Tibial nerve (tissue), 4 donors: ENCODE measurements at regions not wholly inside any gene's neighbourhood (a gene's known extent, or its start where the extent isn't known, plus 50 kb on each side); places are given as distances from the start of the nearest gene placed in this dataset.

Experiments used
- CTCF ChIP-seq, 5 experiments: fragments of 200-600 bp in 3 of 5; fragments of 450-650 bp in 2 of 5; sonication (generic) in 3 of 5; IDR thresholded peaks; one replicate each; pipeline ENCODE4 v1.5.1; 2016 to 2019; ENCODE audit warnings: antibody characterized with exemption in 5 of 5, mild to moderate bottlenecking in 3 of 5, moderate library complexity in 2 of 5
- EP300 ChIP-seq, 2 donors: sonication (generic); formaldehyde crosslinking; IDR thresholded peaks; one replicate each; pipeline ENCODE4 v1.6.1; 2017; ENCODE audit warnings: antibody characterized with exemption in 2 of 2, mild to moderate bottlenecking in 1 of 2
- POLR2A ChIP-seq, 2 donors: fragments of 450-650 bp; IDR thresholded peaks; one replicate each; pipeline ENCODE4 v1.6.1; 2017; ENCODE audit warnings: antibody characterized with exemption in 2 of 2, mild to moderate bottlenecking in 2 of 2, moderate library complexity in 2 of 2

DNA sequence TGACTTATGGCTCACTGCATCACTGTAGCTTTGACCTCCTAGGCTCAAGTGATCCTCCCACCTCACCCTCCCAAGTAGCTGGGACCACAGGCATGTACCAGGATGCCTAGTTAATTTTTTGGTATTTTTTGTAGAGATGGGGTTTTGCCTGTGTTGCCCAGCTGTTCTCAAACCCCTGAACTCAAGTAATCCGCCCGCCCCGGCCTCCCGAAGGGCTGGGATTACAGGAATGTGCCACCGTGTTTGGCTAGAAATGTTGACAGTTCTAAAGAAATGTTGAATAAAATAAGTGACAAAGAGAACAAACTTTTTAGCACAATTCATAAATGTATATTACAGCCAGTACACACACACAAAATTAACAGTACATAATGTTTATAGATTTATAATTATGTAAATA lies 1586.1 kb downstream of the NCAM2 start:
- TF ChIP-seq EP300 (IDR thresholded peaks at IDR 0.05): no peak
- no peak for TF ChIP-seq CTCF (IDR thresholded peaks at IDR 0.05)
- no peak for TF ChIP-seq POLR2A (IDR thresholded peaks at IDR 0.05)
